ENCODE measurements at regions not wholly inside any gene's neighbourhood (a gene's known extent, or its start where the extent isn't known, plus 50 kb on each side); places are given as distances from the start of the nearest gene placed in this dataset.

GRCh38 chr10:108753326-108753725 lies 1170.0 kb downstream of the XPNPEP1 start:
- DNase-seq, result no peak

- DNase-seq, result no peak
These were observed 1174.3 kb downstream of the XPNPEP1 start for GRCh38 chr10:108749042-108749441.

- no peak for DNase-seq
These were observed 1187.2 kb downstream of the XPNPEP1 start for GRCh38 chr10:108736111-108736510.

DNA sequence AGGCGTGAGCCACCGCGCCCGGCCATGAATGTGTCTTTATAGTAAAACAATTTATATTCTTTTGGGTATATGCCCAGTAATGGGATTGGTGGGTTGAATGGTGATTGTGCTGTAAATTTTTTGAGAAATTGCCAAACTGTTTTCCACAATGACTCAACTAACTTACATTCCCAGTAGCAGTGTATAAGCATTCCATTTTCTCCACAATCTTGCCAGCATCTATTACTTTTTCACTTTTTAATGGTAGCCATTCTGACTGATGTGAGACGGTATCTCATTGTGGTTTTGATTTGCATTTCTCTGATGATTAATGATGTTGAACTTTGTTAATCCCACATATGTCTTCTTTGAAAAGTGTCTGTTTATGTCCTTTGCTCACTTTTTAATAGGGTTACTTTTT lies 1187.9 kb downstream of the XPNPEP1 start:
- no peak for DNase-seq

DNA sequence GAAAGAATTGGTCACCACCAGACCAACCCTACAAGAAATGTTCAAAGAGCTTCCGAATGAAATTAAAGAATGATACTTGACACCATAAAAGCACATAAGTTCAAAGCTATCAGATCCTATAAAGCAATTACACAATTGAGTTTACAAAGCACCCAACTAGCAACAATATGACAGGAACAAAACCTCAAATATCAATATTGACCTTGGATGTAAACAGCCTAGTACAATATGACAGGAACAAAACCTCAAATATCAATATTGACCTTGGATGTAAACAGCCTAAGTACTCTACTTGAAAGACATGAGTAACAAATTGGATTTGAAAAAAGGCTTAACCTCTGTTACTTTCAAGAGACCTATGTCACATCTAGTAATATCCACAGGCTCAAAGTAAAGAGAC lies 1201.4 kb downstream of the XPNPEP1 start:
- no peak for DNase-seq

DNA sequence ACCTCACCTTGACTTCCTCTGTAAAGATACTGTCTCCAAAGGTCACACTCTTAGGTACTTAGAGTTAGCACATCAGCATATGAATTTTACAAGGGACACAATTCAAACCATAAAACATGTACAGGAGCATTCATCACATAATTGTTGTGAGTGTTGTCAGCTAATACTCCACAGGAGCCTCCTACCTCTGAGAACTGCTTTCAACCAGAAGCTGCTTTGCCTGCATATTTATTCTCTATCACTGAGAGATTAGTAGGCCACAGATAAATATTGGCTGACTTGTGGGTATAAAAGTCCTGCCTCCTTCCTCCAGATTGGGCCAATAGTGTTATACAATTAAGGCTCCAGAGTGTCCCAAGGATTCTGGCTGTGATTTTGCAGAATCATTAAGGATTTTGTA lies 1207.0 kb downstream of the XPNPEP1 start:
- DNase-seq, result no peak

- DNase-seq, result no peak
These were observed 1213.2 kb downstream of the XPNPEP1 start for GRCh38 chr10:108709927-108710722.

DNA sequence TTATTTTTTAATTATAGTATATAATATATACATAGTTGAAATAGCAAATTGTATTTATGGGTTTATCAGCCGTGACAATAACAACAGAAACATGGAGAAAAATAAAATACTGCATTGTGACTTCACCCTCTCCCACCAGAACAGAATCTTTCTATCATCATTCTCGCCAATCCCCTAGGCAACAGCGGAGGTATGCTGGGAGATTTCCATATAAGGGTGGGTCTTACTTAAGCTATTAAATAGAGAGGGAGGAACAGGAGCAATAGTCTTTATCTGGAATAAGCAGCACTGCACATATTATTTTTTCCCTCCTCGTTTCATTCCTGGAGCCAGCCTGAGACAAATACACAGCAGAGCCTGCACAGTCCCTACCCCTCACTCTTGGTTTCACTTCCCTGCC lies 1214.9 kb downstream of the XPNPEP1 start:
- no peak for DNase-seq

- DNase-seq, result no peak
These were observed 1226.4 kb downstream of the XPNPEP1 start for GRCh38 chr10:108696792-108697477.

GRCh38 chr10:108691126-108691525 lies 1232.2 kb downstream of the XPNPEP1 start:
- DNase-seq, result no peak

- DNase-seq, result no peak
These were observed 1232.8 kb downstream of the XPNPEP1 start for GRCh38 chr10:108690530-108690929.

DNA sequence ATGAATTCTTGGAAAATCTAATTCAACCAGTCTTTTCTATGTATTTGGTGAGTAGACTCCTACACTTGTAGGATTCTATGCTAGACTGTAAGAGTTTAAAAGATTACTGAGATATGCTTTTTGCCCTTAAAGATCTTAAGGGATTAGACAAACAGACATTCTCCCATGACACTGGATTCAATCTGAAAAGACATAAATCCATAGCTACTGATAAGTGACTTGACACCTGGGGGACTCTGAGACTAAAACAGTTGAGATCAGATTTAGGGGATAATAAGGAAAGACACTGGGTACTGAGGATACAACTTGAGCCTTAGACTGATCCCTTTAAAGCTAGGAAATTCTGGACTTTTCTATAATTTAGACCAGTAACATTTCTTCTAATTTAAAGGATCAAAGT lies 1233.4 kb downstream of the XPNPEP1 start:
- DNase-seq, result no peak

- no peak for DNase-seq
These were observed 1235.0 kb downstream of the XPNPEP1 start for GRCh38 chr10:108688314-108688713.

DNA sequence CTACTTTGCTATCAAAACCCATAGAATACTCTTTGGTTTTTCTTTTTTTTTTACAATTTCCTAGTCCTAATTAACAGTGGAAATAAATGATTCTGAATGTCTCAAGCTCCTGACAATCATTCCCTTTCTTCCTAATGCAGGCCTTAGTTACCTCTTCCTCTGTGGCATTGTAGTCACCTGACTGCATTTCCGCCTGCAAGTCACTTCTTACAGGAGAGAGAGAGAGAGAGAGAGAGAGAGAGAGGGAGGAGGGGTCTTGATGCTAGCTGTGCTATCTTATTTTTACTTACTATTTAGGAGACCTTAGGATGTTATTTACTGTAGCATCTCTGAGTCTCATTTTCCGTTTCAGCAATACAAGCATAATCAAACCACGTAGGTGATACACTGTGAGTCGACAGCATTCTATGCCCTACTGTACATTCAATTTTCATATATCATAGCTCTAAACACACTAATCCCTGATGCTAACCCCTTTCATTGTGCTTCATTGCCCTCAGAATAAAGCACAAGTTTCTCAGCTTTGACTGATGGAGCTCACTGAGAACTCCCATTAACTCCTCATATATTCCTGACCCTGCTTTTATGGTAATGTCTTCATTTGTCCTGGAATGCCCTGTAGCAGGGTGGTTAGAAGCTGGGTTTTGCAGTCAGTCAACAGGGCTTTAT lies 1237.3 kb downstream of the XPNPEP1 start:
- DNase-seq, result no peak

DNA sequence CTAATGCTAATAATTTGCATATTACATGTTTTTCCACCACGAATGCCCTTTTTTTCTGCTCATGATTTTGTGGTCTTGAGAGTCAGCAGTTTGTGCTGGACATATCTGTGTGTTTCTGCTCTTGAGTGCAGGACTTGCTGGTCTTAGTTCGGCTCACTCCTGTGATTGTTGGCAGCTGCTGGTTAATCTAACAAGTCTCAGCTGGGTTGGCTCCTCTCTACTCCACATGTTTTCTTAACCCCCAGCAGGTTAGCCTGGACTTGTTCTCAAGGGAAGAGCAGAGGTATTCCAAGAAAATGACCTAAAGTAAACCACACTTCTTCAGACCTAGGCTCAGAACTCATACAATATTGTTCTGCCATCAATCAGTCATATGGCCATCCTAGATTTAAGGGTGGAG lies 1238.9 kb downstream of the XPNPEP1 start:
- no peak for DNase-seq

DNA sequence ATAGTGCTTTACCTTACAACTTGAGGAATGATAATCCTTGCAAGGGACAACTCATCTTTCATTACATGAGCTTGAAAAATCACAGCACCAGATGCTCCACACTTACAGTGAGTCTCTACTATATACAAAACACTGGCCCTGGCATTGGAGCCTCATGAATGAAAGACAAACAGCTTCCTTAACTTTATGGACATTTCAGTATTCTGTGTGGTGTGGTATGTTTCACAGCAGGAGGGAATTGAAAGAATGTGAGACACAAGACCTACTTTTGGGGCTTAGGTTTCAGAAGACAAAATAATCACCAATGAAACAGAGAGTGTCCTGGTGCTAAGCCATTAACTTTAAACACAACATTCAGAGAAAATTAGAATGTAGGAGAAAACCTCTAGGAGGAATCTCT lies 1249.6 kb downstream of the XPNPEP1 start:
- no peak for DNase-seq

- no peak for DNase-seq
These were observed 1259.7 kb downstream of the XPNPEP1 start for GRCh38 chr10:108663587-108663986.

- DNase-seq, result no peak
These were observed 1260.3 kb downstream of the XPNPEP1 start for GRCh38 chr10:108662975-108663374.

GRCh38 chr10:108655057-108655456 lies 1268.3 kb downstream of the XPNPEP1 start:
- no peak for DNase-seq

DNA sequence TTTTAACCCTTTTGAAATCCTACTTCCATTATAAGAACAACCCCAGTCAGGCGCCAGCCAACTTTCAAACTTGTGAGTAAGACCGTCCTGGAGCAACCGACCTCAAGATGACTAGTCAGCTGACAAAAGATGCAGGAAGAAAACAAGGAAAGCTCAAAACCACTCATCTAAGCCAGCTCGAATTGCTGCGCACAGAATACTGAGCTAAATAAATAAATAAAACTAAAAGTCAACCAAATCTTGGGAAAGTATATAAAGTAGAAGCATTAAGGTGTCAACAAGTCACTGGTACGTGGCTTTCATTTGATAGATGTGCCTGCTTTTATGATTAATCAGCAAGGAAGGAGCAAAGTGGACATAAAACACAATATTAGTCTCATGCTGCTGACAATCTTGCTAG lies 1269.8 kb downstream of the XPNPEP1 start:
- no peak for DNase-seq

- no peak for DNase-seq
These were observed 1284.3 kb downstream of the XPNPEP1 start for GRCh38 chr10:108639010-108639409.

DNA sequence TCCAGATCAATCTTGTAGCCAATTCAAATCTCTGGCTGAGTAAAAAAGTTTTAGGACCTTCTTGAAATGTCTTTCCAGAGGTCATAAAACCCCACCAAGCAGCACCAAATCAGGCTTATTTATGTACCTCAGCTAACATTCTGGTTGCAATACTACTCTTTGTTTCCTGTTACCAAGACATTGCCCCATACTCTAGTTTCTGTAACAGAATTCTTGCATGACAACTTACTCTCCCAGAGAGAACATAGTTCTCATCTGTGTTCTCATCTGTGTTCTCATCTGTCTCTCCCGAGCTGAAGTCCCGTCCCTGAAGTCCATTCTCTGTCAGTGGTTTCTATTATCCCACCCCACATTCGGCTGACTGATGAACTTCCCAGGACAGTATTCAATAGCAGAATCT lies 1285.1 kb downstream of the XPNPEP1 start:
- no peak for DNase-seq

GRCh38 chr10:108633046-108633445 lies 1290.3 kb downstream of the XPNPEP1 start:
- DNase-seq, result no peak

GRCh38 chr10:108632144-108632543 lies 1291.2 kb downstream of the XPNPEP1 start:
- DNase-seq, result no peak
